GM12878 (cell line): ENCODE measurements at regions not wholly inside any gene's neighbourhood (a gene's known extent, or its start where the extent isn't known, plus 50 kb on each side); places are given as distances from the start of the nearest gene placed in this dataset.

Experiments used
- ATAC-seq: fragments of 200-7000 bp; cut with Tn5 transposase; 3 replicates; pipeline ENCODE4 v1.9.1; 2020; ENCODE audit warnings: mild to moderate bottlenecking, moderate library complexity
- BruUV-seq: library from RNA; stranded (reverse); fragments of 400-500 nt; replicated peaks from 2 replicates; lab custom pipeline; 2021; lab: Mats Ljungman, UMichigan
- CTCF ChIA-PET: fragments of 300-600 bp; sonication (Branson Sonifier 250); formaldehyde crosslinking; extraction: SDS; loops from one replicate; lab custom pipeline; 2021; ENCODE audit warnings: inconsistent platforms; lab: Yijun Ruan, JAX
- POLR2A ChIA-PET: fragments of 350-600 bp; formaldehyde crosslinking; extraction: SDS; loops from one replicate; lab custom pipeline; 2021; ENCODE audit warnings: inconsistent platforms; lab: Charles Lee
- RAD21 ChIA-PET: fragments of 300-600 bp; sonication (Branson Sonifier 250); formaldehyde crosslinking; loops from one replicate; lab custom pipeline; 2023; ENCODE audit warnings: antibody characterized with exemption; ENCODE audit not compliant: unreplicated experiment; lab: Charles Lee
- SMC1A ChIA-PET: fragments of 300-600 bp; sonication (Branson Sonifier 250); formaldehyde crosslinking; loops from one replicate; lab custom pipeline; 2023; ENCODE audit not compliant: unreplicated experiment, uncharacterized antibody; lab: Charles Lee
- DNase-seq: peaks from one replicate; pipeline ENCODE4 v3.0.0-alpha.2; 2011; ENCODE audit warnings: low read depth, low spot score
- FAIRE-seq: peaks from 3 replicates; lab custom pipeline; 2011; peaks lifted over from hg19 to GRCh38; lab: Jason Lieb, UNC
- H2AFZ ChIP-seq: 2 replicates; pipeline ENCODE4 v1.6.0; 2011; ENCODE audit warnings: low read depth, low read length, control low read depth; ENCODE audit not compliant: control insufficient read depth
- H3K27ac ChIP-seq: 2 replicates; pipeline ENCODE4 v1.5.1; 2011; ENCODE audit warnings: control low read depth; ENCODE audit not compliant: control insufficient read depth, insufficient read depth
- H3K27me3 ChIP-seq, 2 experiments: replicated peaks in 1 of 2; 2 replicates each; pipeline versions ENCODE4 v1.6.0 to v1.6.1; 2011; ENCODE audit warnings: low read length in 1 of 2; ENCODE audit not compliant: control insufficient read depth in 2 of 2, insufficient read depth in 2 of 2
- H3K36me3 ChIP-seq, 2 experiments: 2 replicates each; pipeline ENCODE4 v1.5.1; 2011; ENCODE audit warnings: low read length in 1 of 2; ENCODE audit not compliant: control insufficient read depth in 2 of 2, insufficient read depth in 2 of 2
- H3K4me1 ChIP-seq: 2 replicates; pipeline ENCODE4 v1.6.1; 2011; ENCODE audit warnings: mild to moderate bottlenecking, low read length, moderate library complexity, mixed read lengths; ENCODE audit not compliant: control insufficient read depth, insufficient read depth
- H3K4me2 ChIP-seq: 2 replicates; pipeline ENCODE4 v1.6.0; 2011; ENCODE audit warnings: control low read depth; ENCODE audit not compliant: control insufficient read depth, insufficient read depth
- H3K4me3 ChIP-seq: fragments of 200-600 bp; sonication (generic); 2 replicates; pipeline ENCODE4 v1.5.1; 2016
- H3K79me2 ChIP-seq: 2 replicates; pipeline ENCODE4 v1.6.0; 2011; ENCODE audit warnings: low read length; ENCODE audit not compliant: control insufficient read depth, insufficient read depth
- H3K9ac ChIP-seq: 2 replicates; pipeline ENCODE4 v1.8.0; 2011; ENCODE audit warnings: low read length, control low read depth, mixed read lengths; ENCODE audit not compliant: control insufficient read depth, insufficient read depth
- H3K9me3 ChIP-seq: replicated peaks from 3 replicates; pipeline ENCODE4 v1.5.1; 2011; ENCODE audit warnings: mild to moderate bottlenecking, low read length; ENCODE audit not compliant: control insufficient read depth, insufficient read depth
- H4K20me1 ChIP-seq: 2 replicates; pipeline ENCODE4 v1.6.0; 2011; ENCODE audit not compliant: control insufficient read depth, insufficient read depth
- CBX3 ChIP-seq: fragments of 200-600 bp; sonication (generic); IDR thresholded peaks from 2 replicates; pipeline ENCODE4 v1.6.1; 2016; ENCODE audit warnings: low read depth, borderline replicate concordance
- EED ChIP-seq: sonication (generic); IDR thresholded peaks from 2 replicates; pipeline ENCODE4 v1.6.1; 2016; ENCODE audit warnings: antibody characterized with exemption, low read depth
- EGR1 ChIP-seq, 2 experiments: IDR thresholded peaks; 1 replicate in 1 of 2; 2 replicates in 1 of 2; pipeline ENCODE4 v1.6.1; 2011 to 2012; ENCODE audit warnings: low read depth in 2 of 2, low read length in 2 of 2, borderline replicate concordance in 1 of 2, mild to moderate bottlenecking in 1 of 2, moderate library complexity in 1 of 2
- ETV6 ChIP-seq, 2 experiments: fragments of 450-650 bp in 1 of 2; IDR thresholded peaks in 1 of 2; conservative IDR thresholded peaks in 1 of 2; 2 replicates each; pipeline ENCODE4 v1.6.1; 2014; ENCODE audit warnings: antibody characterized with exemption in 1 of 2, borderline replicate concordance in 1 of 2, low read depth in 1 of 2, mild to moderate bottlenecking in 1 of 2, moderate library complexity in 1 of 2
- GATAD2B ChIP-seq: fragments of 450-650 bp; conservative IDR thresholded peaks from 2 replicates; pipeline ENCODE4 v1.6.1; 2017; ENCODE audit warnings: low read depth, mild to moderate bottlenecking, moderate library complexity
- MEF2A ChIP-seq: IDR thresholded peaks from 2 replicates; pipeline ENCODE4 v1.6.1; 2011; ENCODE audit warnings: low read depth, mild to moderate bottlenecking, low read length, moderate library complexity; ENCODE audit not compliant: insufficient read depth
- NFYB ChIP-seq: IDR thresholded peaks from 2 replicates; pipeline ENCODE4 v1.6.1; 2011; ENCODE audit warnings: low read depth, mild to moderate bottlenecking, low read length, improper control_type of control experiment, moderate library complexity; ENCODE audit not compliant: insufficient read depth
- RB1 ChIP-seq: fragments of 450-650 bp; formaldehyde crosslinking; IDR thresholded peaks from 2 replicates; pipeline ENCODE4 v1.6.1; 2017; ENCODE audit warnings: mild to moderate bottlenecking, borderline replicate concordance
- SPI1 ChIP-seq: IDR thresholded peaks from 2 replicates; pipeline ENCODE4 v1.6.1; 2011; ENCODE audit warnings: low read depth, mild to moderate bottlenecking, low read length, moderate library complexity, borderline replicate concordance; ENCODE audit not compliant: insufficient read depth
- ZSCAN29 ChIP-seq: fragments of 450-650 bp; IDR thresholded peaks from 2 replicates; pipeline ENCODE4 v1.6.1; 2017; ENCODE audit warnings: mild to moderate bottlenecking, moderate library complexity
- ZZZ3 ChIP-seq: IDR thresholded peaks from 2 replicates; pipeline ENCODE4 v1.6.1; 2011; ENCODE audit warnings: low read depth; ENCODE audit not compliant: control insufficient read depth, insufficient read length
- WGBS: methylation state at CpG from one replicate; pipeline ENCODE4 v1.1.6; 2016; ENCODE audit warnings: low lambda C conversion rate; ENCODE audit not compliant: insufficient replicate concordance, insufficient coverage; ENCODE audit errors: missing lambda C conversion rate; 5-methylcytosine and 5-hydroxymethylcytosine counted together
- in situ Hi-C: fragments of 300-500 bp; cut with MboI; formaldehyde crosslinking; loops from 9 replicates; pipeline ENCODE4 v1.14.3; 2018; ENCODE audit warnings: mixed read lengths
- intact Hi-C: fragments of 100-400 bp; cut with micrococcal nuclease; formaldehyde crosslinking; loops from one replicate; pipeline ENCODE4 v1.14.2; 2022; ENCODE audit not compliant: unreplicated experiment
- TF ChIP-seq, protein P1 (sequence below): fragments of 450-650 bp; formaldehyde crosslinking; IDR thresholded peaks from 2 replicates; pipeline ENCODE4 v1.4.0; 2022; ENCODE audit warnings: mild to moderate bottlenecking, moderate library complexity
- TF ChIP-seq, protein P2 (sequence below): IDR thresholded peaks from 2 replicates; pipeline ENCODE4 v1.6.1; 2011; ENCODE audit warnings: borderline replicate concordance, low read depth, mild to moderate bottlenecking, moderate library complexity, mixed read lengths, low read length; ENCODE audit not compliant: insufficient read depth; ENCODE audit errors: extremely low read length
- TF ChIP-seq, protein P3 (sequence below): fragments of 450-650 bp; IDR thresholded peaks from 2 replicates; pipeline ENCODE4 v1.6.1; 2017; ENCODE audit warnings: antibody characterized with exemption, mild to moderate bottlenecking, moderate library complexity

DNA sequence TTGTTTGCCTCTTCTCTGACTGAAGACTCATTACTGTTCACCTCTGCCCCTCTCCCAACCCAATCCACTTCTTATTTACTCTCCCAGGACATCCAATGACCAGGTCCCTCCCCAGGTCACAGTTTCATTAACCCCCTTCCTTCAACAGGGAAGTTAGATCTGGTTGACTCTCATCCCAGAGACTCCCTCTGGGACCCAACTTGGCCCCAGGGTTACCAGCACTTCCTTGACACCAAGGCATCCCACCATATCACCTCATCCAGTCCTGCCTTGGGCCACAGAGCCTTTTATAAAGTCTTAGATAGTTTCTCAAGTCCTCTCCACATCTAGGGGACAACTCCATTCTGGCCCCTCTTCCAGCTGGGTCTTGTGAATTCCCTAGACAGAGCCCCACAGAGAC lies 470.6 kb upstream of the TSHZ3 start (continued):
- TF ChIP-seq, protein P1, sequence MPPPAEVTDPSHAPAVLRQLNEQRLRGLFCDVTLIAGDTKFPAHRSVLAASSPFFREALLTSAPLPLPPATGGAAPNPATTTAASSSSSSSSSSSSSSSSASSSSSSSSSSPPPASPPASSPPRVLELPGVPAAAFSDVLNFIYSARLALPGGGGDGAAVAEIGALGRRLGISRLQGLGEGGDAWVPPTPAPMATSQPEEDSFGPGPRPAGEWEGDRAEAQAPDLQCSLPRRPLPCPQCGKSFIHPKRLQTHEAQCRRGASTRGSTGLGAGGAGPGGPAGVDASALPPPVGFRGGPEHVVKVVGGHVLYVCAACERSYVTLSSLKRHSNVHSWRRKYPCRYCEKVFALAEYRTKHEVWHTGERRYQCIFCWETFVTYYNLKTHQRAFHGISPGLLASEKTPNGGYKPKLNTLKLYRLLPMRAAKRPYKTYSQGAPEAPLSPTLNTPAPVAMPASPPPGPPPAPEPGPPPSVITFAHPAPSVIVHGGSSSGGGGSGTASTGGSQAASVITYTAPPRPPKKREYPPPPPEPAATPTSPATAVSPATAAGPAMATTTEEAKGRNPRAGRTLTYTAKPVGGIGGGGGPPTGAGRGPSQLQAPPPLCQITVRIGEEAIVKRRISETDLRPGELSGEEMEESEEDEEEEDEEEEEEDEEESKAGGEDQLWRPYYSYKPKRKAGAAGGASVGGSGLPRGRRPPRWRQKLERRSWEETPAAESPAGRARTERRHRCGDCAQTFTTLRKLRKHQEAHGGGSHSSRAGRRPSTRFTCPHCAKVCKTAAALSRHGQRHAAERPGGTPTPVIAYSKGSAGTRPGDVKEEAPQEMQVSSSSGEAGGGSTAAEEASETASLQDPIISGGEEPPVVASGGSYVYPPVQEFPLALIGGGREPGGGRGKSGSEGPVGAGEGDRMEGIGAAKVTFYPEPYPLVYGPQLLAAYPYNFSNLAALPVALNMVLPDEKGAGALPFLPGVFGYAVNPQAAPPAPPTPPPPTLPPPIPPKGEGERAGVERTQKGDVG = no peak
- no peak for TF ChIP-seq EGR1 (IDR thresholded peaks at IDR 0.05; ENCODE audit: borderline replicate concordance in 1 of 2, low read depth in 2 of 2, low read length in 2 of 2)
- no peak for TF ChIP-seq MEF2A
- TF ChIP-seq, protein P2, sequence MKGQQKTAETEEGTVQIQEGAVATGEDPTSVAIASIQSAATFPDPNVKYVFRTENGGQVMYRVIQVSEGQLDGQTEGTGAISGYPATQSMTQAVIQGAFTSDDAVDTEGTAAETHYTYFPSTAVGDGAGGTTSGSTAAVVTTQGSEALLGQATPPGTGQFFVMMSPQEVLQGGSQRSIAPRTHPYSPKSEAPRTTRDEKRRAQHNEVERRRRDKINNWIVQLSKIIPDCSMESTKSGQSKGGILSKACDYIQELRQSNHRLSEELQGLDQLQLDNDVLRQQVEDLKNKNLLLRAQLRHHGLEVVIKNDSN = no peak

DNA sequence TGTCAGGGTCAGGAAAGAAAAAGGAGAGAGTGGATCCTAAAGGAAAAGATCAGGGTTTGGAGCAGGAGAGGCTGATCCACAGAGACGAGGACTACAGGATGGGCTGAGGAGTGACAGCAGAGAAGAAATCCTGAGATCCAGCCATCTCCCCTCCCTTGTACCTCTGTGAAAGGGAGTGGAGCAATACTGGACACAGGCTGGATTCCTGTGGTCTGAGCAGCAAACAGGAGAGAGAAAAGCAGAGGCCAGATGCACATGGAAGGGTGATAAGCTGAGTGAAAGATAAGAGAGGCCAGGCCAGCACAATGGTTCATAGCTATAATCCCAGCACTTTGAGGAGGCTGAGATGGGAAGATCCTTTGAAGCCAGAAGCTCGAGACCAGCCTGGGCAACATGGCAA lies 472.1 kb upstream of the TSHZ3 start:
- H3K4me2 ChIP-seq = no peak overlapping the region
- ChIA-PET CTCF (no interaction called here), SMC1A (no interaction called here), POLR2A (no interaction called here), RAD21 (no interaction called here)
- intact Hi-C loops = no loop called here
- no peak overlapping the region for H3K9ac ChIP-seq
- H3K27me3 ChIP-seq = no peaks in the 10 kb centered on the region
- no peaks in the 10 kb centered on the region for H4K20me1 ChIP-seq
- no peaks in the 10 kb centered on the region for H3K79me2 ChIP-seq
- no peak overlapping the region for H3K4me3 ChIP-seq
- no peaks in the 10 kb centered on the region for H3K4me1 ChIP-seq
- in situ Hi-C loops = no loop called here
- no peaks in the 10 kb centered on the region; the same call in 2 of the 3 replicates for H3K9me3 ChIP-seq
- DNase-seq (no peak), FAIRE-seq (no peak), ATAC-seq (no peak)
- 3% methylated on average over 2 of the region's 2 CpGs for WGBS
- BruUV-seq = no TSS peak
- no peak overlapping the region for H3K27ac ChIP-seq
- H3K36me3 ChIP-seq = no peaks in the 10 kb centered on the region
- no peak overlapping the region for H2AFZ ChIP-seq
- TF ChIP-seq SPI1 (no peak), CBX3 (no peak), ETV6 (conservative IDR thresholded peaks at IDR 0.05 in 1 of 2, IDR thresholded peaks at IDR 0.05 in 1 of 2; ENCODE audit: borderline replicate concordance in 1 of 2, low read depth in 1 of 2) (no peak), GATAD2B (no peak), NFYB (no peak), EED (no peak), ZSCAN29 (no peak), RB1 (no peak), ZZZ3 (no peak)
- TF ChIP-seq, protein P3, sequence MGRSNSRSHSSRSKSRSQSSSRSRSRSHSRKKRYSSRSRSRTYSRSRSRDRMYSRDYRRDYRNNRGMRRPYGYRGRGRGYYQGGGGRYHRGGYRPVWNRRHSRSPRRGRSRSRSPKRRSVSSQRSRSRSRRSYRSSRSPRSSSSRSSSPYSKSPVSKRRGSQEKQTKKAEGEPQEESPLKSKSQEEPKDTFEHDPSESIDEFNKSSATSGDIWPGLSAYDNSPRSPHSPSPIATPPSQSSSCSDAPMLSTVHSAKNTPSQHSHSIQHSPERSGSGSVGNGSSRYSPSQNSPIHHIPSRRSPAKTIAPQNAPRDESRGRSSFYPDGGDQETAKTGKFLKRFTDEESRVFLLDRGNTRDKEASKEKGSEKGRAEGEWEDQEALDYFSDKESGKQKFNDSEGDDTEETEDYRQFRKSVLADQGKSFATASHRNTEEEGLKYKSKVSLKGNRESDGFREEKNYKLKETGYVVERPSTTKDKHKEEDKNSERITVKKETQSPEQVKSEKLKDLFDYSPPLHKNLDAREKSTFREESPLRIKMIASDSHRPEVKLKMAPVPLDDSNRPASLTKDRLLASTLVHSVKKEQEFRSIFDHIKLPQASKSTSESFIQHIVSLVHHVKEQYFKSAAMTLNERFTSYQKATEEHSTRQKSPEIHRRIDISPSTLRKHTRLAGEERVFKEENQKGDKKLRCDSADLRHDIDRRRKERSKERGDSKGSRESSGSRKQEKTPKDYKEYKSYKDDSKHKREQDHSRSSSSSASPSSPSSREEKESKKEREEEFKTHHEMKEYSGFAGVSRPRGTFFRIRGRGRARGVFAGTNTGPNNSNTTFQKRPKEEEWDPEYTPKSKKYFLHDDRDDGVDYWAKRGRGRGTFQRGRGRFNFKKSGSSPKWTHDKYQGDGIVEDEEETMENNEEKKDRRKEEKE = no peak
